ENCODE measurements at regions not wholly inside any gene's neighbourhood (a gene's known extent, or its start where the extent isn't known, plus 50 kb on each side); places are given as distances from the start of the nearest gene placed in this dataset.

DNA sequence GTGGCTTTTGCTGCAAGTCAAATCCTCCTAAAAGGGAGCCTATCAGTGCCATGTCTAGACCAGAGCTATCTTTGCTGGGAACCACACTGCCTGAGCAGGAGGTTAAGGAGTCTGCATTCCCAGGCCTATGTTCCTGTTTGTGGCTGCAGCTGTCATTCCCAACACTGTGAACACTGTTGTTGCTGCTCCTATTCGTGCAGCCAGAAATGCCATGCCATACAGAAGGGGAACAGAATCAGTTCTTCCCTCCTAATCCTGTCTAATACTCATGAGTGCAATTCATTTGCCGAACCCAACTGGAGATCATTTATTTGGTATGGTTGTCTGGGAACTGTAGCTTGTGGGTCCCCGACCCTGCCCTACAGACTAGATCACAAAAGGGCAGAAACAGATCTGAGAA is 406.5 kb upstream of the GJE1 start:
- no peak overlapping the region for H3K4me3 ChIP-seq (ENCODE audit: low read depth, low read length)
- TF ChIP-seq, protein P1, sequence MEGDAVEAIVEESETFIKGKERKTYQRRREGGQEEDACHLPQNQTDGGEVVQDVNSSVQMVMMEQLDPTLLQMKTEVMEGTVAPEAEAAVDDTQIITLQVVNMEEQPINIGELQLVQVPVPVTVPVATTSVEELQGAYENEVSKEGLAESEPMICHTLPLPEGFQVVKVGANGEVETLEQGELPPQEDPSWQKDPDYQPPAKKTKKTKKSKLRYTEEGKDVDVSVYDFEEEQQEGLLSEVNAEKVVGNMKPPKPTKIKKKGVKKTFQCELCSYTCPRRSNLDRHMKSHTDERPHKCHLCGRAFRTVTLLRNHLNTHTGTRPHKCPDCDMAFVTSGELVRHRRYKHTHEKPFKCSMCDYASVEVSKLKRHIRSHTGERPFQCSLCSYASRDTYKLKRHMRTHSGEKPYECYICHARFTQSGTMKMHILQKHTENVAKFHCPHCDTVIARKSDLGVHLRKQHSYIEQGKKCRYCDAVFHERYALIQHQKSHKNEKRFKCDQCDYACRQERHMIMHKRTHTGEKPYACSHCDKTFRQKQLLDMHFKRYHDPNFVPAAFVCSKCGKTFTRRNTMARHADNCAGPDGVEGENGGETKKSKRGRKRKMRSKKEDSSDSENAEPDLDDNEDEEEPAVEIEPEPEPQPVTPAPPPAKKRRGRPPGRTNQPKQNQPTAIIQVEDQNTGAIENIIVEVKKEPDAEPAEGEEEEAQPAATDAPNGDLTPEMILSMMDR (IDR thresholded peaks at IDR 0.05; ENCODE audit: insufficient read depth, low read depth, low read length, missing control alignments) = no peak

DNA sequence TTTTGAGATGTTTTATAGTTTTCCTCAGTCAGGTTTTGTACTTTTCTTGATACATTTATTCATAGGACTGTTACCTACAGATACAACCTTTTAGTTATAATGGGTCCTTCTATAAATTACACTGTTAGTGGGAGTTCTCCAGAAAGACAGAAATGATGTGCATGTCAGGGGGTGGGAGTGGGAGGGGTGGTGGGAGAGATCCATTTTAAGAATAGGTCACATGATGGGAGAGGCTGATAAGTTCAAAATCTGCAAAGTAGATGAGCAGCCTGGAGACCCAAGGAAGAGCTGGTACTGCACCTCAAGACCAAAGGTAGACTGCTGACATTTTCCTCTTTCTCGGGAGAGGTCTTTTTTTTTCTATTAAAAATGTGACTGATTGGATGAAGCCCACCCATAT is 408.0 kb upstream of the GJE1 start:
- no peak overlapping the region for H3K4me3 ChIP-seq (ENCODE audit: low read depth, low read length)
- DNase-seq (ENCODE audit: low read depth) = no peak
- TF ChIP-seq, protein P1 (IDR thresholded peaks at IDR 0.05; ENCODE audit: insufficient read depth, low read depth, low read length, missing control alignments) = no peak

More for the DNA sequence above, 406.5 kb upstream of the GJE1 start:
- DNase-seq (ENCODE audit: low read depth) = no peak

DNA sequence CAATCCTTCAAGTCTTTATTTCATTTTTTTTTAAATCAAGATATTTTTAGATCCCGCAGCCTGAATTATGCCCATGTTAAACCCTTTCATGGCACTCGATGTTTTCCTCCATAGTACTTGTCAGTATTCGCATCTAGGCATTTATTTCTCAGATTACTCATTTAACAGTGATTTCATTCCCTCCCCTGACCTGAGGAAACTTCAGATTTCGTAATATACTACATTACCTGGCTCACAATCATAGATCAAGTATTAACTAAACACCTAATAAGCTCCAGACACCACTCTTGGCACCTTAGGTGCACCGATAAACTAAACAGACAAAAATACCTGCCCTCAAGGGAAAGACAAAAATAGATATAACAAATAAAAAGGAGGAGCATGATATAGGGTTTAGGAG is 413.2 kb upstream of the GJE1 start:
- TF ChIP-seq, protein P1 (IDR thresholded peaks at IDR 0.05; ENCODE audit: insufficient read depth, low read depth, low read length, missing control alignments) = no peak
- H3K4me3 ChIP-seq (ENCODE audit: low read depth, low read length) = no peak overlapping the region
- no peak for DNase-seq (ENCODE audit: low read depth)

DNA sequence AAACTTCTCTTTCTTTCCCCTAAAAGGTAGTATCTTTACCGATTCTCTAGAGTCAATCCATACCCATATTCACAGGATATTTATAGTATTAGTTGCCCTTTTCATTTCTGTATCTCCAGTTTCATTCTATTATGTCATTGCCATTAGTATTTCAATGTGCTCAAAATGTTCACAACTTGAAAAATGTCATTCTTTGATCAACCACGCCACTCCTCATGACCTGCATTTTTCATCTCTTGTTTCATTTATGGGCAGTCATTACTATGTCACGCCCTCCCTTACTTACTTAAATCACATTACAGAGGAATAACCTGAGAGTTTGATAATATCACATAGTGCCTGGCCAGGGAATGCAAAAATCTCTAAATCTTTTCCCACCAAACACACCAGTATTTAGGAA is 427.3 kb upstream of the GJE1 start:
- no peak overlapping the region for H3K4me3 ChIP-seq (ENCODE audit: low read depth, low read length)
- TF ChIP-seq, protein P1 (IDR thresholded peaks at IDR 0.05; ENCODE audit: insufficient read depth, low read depth, low read length, missing control alignments) = no peak
- DNase-seq (ENCODE audit: low read depth) = no peak

DNA sequence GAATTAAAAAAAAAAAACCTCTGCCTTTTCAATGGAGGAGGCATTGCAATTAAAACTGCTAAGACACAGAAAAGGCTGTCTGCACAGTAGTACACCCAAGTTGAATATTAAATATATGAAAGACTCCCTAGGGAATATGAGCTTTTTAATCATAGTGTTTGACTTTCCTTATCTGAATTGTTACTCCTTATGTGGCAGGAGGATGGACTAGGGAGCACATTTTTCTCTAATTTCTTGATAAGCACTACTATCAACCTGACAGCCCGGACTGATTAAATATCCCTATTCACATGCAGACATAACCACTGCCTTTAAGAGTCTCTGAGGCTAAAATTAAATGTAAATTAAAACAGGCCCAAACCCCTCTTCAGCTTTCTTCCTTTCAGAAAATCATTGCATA is 428.6 kb upstream of the GJE1 start:
- no peak for DNase-seq (ENCODE audit: low read depth)
- no peak overlapping the region for H3K4me3 ChIP-seq (ENCODE audit: low read depth, low read length)
- TF ChIP-seq, protein P1 (IDR thresholded peaks at IDR 0.05; ENCODE audit: insufficient read depth, low read depth, low read length, missing control alignments) = no peak

DNA sequence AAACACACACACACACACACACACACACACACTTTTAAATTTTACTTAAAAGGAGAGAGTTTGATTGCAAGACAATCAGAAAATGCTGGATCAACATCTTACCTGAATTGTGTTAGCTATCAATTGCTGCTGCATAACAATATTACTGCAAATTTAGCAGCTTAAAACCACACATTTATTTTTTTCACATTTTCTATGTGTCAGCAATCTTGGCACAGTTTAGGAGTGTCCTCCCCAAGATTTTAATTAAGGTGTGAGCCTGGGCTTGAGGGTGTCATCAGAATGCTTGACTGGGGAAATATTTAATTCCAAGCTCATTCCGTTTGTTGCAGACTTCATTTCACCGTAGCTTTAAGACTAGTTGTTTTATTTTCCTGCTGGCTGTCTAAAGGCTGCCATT is 431.0 kb upstream of the GJE1 start:
- TF ChIP-seq, protein P1 (IDR thresholded peaks at IDR 0.05; ENCODE audit: insufficient read depth, low read depth, low read length, missing control alignments) = no peak
- no peak overlapping the region for H3K4me3 ChIP-seq (ENCODE audit: low read depth, low read length)

DNA sequence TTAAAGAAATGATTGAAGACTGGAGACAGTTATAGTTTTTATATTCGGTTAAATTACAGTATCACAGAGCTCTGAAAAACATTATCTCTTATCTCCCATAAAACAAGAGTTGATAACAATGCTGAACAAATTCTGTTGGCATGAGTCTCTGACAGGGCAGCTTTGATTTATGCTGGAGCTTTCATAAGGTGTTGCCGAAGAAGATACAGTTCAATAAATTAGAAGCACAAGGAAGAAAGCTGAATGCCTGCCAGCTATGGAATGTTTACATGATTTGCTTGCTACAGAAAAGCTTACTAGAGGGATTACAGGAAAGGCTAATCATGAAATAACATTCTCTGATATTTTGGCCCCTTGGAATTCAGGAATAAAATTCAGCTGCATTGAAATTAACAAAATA is 431.9 kb upstream of the GJE1 start:
- DNase-seq (ENCODE audit: low read depth) = no peak
- TF ChIP-seq, protein P1 (IDR thresholded peaks at IDR 0.05; ENCODE audit: insufficient read depth, low read depth, low read length, missing control alignments) = no peak
- no peak overlapping the region for H3K4me3 ChIP-seq (ENCODE audit: low read depth, low read length)

More for the DNA sequence above, 431.0 kb upstream of the GJE1 start:
- no peak for DNase-seq (ENCODE audit: low read depth)

Data from GM12865 (cell line).